Mesothelial cell of epicardium (in vitro differentiated cells): ENCODE measurements at regions not wholly inside any gene's neighbourhood (a gene's known extent, or its start where the extent isn't known, plus 50 kb on each side); places are given as distances from the start of the nearest gene placed in this dataset.

Experiments
- DNase-seq, 2 experiments: peaks; one replicate each; pipeline ENCODE4 v3.0.0; 2021; ENCODE audit warnings: low spot score in 2 of 2; ENCODE audit not compliant: unreplicated experiment in 2 of 2
- H3K27ac Mint-ChIP-seq: 2 replicates; pipeline ENCODE4 v1.8.0; 2021; ENCODE audit warnings: mixed read lengths
- H3K27me3 Mint-ChIP-seq: 2 replicates; pipeline ENCODE4 v1.8.0; 2021; ENCODE audit warnings: low read depth, mixed read lengths
- H3K36me3 Mint-ChIP-seq: 2 replicates; pipeline ENCODE4 v1.8.0; 2021; ENCODE audit warnings: mixed read lengths
- H3K4me1 Mint-ChIP-seq: 2 replicates; pipeline ENCODE4 v1.8.0; 2021; ENCODE audit warnings: mixed read lengths
- H3K4me3 Mint-ChIP-seq: 2 replicates; pipeline ENCODE4 v1.8.0; 2021; ENCODE audit warnings: mild to moderate bottlenecking, moderate library complexity, mixed read lengths
- H3K9me3 Mint-ChIP-seq: 2 replicates; pipeline ENCODE4 v1.8.0; 2021; ENCODE audit warnings: mixed read lengths
- CTCF ChIP-seq: fragments of 200-600 bp; sonication (generic); IDR thresholded peaks from one replicate; pipeline ENCODE4 v1.5.0; 2021; ENCODE audit warnings: antibody characterized with exemption; ENCODE audit not compliant: unreplicated experiment

GRCh38 chr18:32884543-32884942, 111.7 kb upstream of the KLHL14 start:
- H3K36me3 Mint-ChIP-seq, result no peaks in the 10 kb centered on the region
- H3K4me3 Mint-ChIP-seq, result no peak overlapping the region
- H3K4me1 Mint-ChIP-seq, result no peaks in the 10 kb centered on the region
- H3K27ac Mint-ChIP-seq, result no peak overlapping the region
- H3K9me3 Mint-ChIP-seq, result no peaks in the 10 kb centered on the region
- H3K27me3 Mint-ChIP-seq, result peaks cover 27% of the 10 kb centered on the region
- no peak for DNase-seq
- no peak for TF ChIP-seq CTCF

GRCh38 chr18:32881009-32881408, 108.2 kb upstream of the KLHL14 start:
- Mint-ChIP-seq H3K36me3 (no peaks in the 10 kb centered on the region), H3K27me3 (peaks cover 42% of the 10 kb centered on the region), H3K4me1 (no peaks in the 10 kb centered on the region), H3K27ac (no peak overlapping the region), H3K9me3 (no peaks in the 10 kb centered on the region), H3K4me3 (no peak overlapping the region)
- TF ChIP-seq CTCF, result no peak
- no peak for DNase-seq

GRCh38 chr18:32879497-32879896, 106.7 kb upstream of the KLHL14 start:
- no peak for TF ChIP-seq CTCF
- Mint-ChIP-seq H3K27ac (no peak overlapping the region), H3K9me3 (no peaks in the 10 kb centered on the region), H3K4me1 (no peaks in the 10 kb centered on the region), H3K36me3 (no peaks in the 10 kb centered on the region), H3K4me3 (no peak overlapping the region), H3K27me3 (peaks cover 50% of the 10 kb centered on the region)
- DNase-seq, result no peak

GRCh38 chr18:32878436-32878835, 105.6 kb upstream of the KLHL14 start:
- no peak for DNase-seq
- TF ChIP-seq CTCF, result no peak
- no peaks in the 10 kb centered on the region for H3K4me1 Mint-ChIP-seq
- H3K9me3 Mint-ChIP-seq, result peaks cover 4% of the 10 kb centered on the region
- H3K27ac Mint-ChIP-seq, result no peak overlapping the region
- no peaks in the 10 kb centered on the region for H3K36me3 Mint-ChIP-seq
- H3K4me3 Mint-ChIP-seq, result no peak overlapping the region
- H3K27me3 Mint-ChIP-seq, result peaks cover 53% of the 10 kb centered on the region

- Mint-ChIP-seq H3K9me3 (peaks cover 5% of the 10 kb centered on the region), H3K4me1 (no peaks in the 10 kb centered on the region), H3K36me3 (no peaks in the 10 kb centered on the region), H3K4me3 (no peak overlapping the region), H3K27me3 (peaks cover 58% of the 10 kb centered on the region), H3K27ac (no peak overlapping the region)
- no peak for DNase-seq
- no peak for TF ChIP-seq CTCF
These were observed 104.5 kb upstream of the KLHL14 start for GRCh38 chr18:32877371-32877770.

- TF ChIP-seq CTCF, result no peak
- peaks cover 5% of the 10 kb centered on the region for H3K9me3 Mint-ChIP-seq
These were observed 102.8 kb upstream of the KLHL14 start for GRCh38 chr18:32875625-32876024.

More at GRCh38 chr18:32875625-32876024, 102.8 kb upstream of the KLHL14 start:
- Mint-ChIP-seq H3K4me3 (no peak overlapping the region), H3K27me3 (peaks cover 60% of the 10 kb centered on the region), H3K4me1 (no peaks in the 10 kb centered on the region), H3K27ac (no peak overlapping the region), H3K36me3 (no peaks in the 10 kb centered on the region)
- no peak for DNase-seq
